WTC11 (cell line): ENCODE measurements at regions not wholly inside any gene's neighbourhood (a gene's known extent, or its start where the extent isn't known, plus 50 kb on each side); places are given as distances from the start of the nearest gene placed in this dataset.
A peak's percentile ranks its signal among the peaks of the same experiment; 100 is the strongest.

Source experiments
- CBFB ChIP-seq: sonication (generic); formaldehyde crosslinking; IDR thresholded peaks from 2 replicates; pipeline ENCODE4 v1.8.1; 2022; ENCODE audit warnings: mild to moderate bottlenecking, low read depth, missing genetic modification reagents
- CREB1 ChIP-seq: sonication (generic); formaldehyde crosslinking; IDR thresholded peaks from 2 replicates; pipeline ENCODE4 v1.8.0; 2023; ENCODE audit warnings: mild to moderate bottlenecking, missing genetic modification reagents
- EMX1 ChIP-seq: fragments of 250-450 bp; sonication (Bioruptor Pico); IDR thresholded peaks from 2 replicates; pipeline ENCODE4 v1.8.0; 2021; ENCODE audit warnings: mild to moderate bottlenecking
- ETV6 ChIP-seq: sonication (generic); formaldehyde crosslinking; IDR thresholded peaks from 2 replicates; pipeline ENCODE4 v1.8.1; 2022; ENCODE audit warnings: mild to moderate bottlenecking, missing genetic modification reagents
- GTF2I ChIP-seq: fragments of 250-450 bp; sonication (Bioruptor Pico); conservative IDR thresholded peaks from 2 replicates; pipeline ENCODE4 v1.4.0; 2021; ENCODE audit warnings: mild to moderate bottlenecking
- NR2C2 ChIP-seq: sonication (generic); formaldehyde crosslinking; IDR thresholded peaks from 2 replicates; pipeline ENCODE4 v1.8.0; 2022; ENCODE audit warnings: mild to moderate bottlenecking, missing genetic modification reagents
- PRRX2 ChIP-seq: fragments of 250-450 bp; sonication (Bioruptor Pico); IDR thresholded peaks from 2 replicates; pipeline ENCODE4 v1.8.0; 2021; ENCODE audit warnings: mild to moderate bottlenecking
- RORB ChIP-seq: fragments of 250-450 bp; sonication (Bioruptor Pico); IDR thresholded peaks from 2 replicates; pipeline ENCODE4 v1.9.0; 2021; ENCODE audit warnings: mild to moderate bottlenecking
- TEAD1 ChIP-seq: sonication (generic); formaldehyde crosslinking; IDR thresholded peaks from 2 replicates; pipeline ENCODE4 v1.8.0; 2022; ENCODE audit warnings: mild to moderate bottlenecking, missing genetic modification reagents
- ZNF121 ChIP-seq: sonication (generic); formaldehyde crosslinking; IDR thresholded peaks from 2 replicates; pipeline ENCODE4 v1.8.0; 2023; ENCODE audit warnings: missing genetic modification reagents
- ZNF423 ChIP-seq: fragments of 250-450 bp; sonication (Bioruptor Pico); IDR thresholded peaks from 2 replicates; pipeline ENCODE4 v2.1.2; 2022; ENCODE audit warnings: mild to moderate bottlenecking, moderate library complexity
- TF ChIP-seq, protein P1 (sequence below): sonication (generic); formaldehyde crosslinking; IDR thresholded peaks from 2 replicates; pipeline ENCODE4 v1.8.1; 2023; ENCODE audit warnings: mild to moderate bottlenecking, moderate library complexity, missing genetic modification reagents
- TF ChIP-seq, protein P2 (sequence below): sonication (generic); formaldehyde crosslinking; IDR thresholded peaks from 2 replicates; pipeline ENCODE4 v1.8.1; 2022; ENCODE audit warnings: low read depth, missing genetic modification reagents, borderline replicate concordance
- TF ChIP-seq, protein P3 (sequence below): sonication (generic); formaldehyde crosslinking; conservative IDR thresholded peaks from 2 replicates; pipeline ENCODE4 v1.8.1; 2023; ENCODE audit warnings: mild to moderate bottlenecking, low read depth, missing genetic modification reagents, moderate library complexity
- TF ChIP-seq, protein P4 (sequence below): fragments of 250-450 bp; sonication (Bioruptor Pico); conservative IDR thresholded peaks from 2 replicates; pipeline ENCODE4 v1.9.0; 2021; ENCODE audit warnings: mild to moderate bottlenecking
- TF ChIP-seq, protein P5 (sequence below): sonication (generic); formaldehyde crosslinking; IDR thresholded peaks from 2 replicates; pipeline ENCODE4 v1.8.0; 2022; ENCODE audit warnings: mild to moderate bottlenecking, missing genetic modification reagents
- TF ChIP-seq, protein P6 (sequence below): fragments of 250-450 bp; sonication (Bioruptor Pico); IDR thresholded peaks from 2 replicates; pipeline ENCODE4 v1.9.0; 2021; ENCODE audit warnings: mild to moderate bottlenecking, borderline replicate concordance
- TF ChIP-seq, protein P7 (sequence below): sonication (generic); formaldehyde crosslinking; IDR thresholded peaks from 2 replicates; pipeline ENCODE4 v1.8.0; 2022; ENCODE audit warnings: missing genetic modification reagents
- TF ChIP-seq, protein P8 (sequence below): fragments of 200-600 bp; IDR thresholded peaks from 2 replicates; pipeline ENCODE4 v1.8.0; 2022; ENCODE audit warnings: antibody characterized with exemption

DNA sequence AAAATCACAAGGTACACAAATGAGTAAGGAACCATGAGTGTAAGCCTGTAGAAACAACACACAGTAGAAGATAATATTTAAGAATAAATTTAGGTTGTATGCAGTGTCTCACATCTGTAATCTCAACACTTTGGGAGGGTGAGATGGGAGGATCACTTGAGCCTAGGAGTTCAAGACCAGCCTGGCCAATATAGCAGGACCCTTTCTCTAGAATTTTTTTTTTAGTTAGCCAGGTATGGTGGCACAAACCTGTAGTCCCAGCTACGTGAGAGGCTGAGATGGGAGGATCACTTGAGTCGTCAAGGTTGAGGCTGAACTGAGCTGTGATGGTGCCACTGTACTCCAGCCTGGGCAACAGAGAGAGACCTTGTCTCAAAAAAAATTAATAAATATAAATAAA lies 401.2 kb upstream of the RORB start (continued):
- TF ChIP-seq, protein P1, sequence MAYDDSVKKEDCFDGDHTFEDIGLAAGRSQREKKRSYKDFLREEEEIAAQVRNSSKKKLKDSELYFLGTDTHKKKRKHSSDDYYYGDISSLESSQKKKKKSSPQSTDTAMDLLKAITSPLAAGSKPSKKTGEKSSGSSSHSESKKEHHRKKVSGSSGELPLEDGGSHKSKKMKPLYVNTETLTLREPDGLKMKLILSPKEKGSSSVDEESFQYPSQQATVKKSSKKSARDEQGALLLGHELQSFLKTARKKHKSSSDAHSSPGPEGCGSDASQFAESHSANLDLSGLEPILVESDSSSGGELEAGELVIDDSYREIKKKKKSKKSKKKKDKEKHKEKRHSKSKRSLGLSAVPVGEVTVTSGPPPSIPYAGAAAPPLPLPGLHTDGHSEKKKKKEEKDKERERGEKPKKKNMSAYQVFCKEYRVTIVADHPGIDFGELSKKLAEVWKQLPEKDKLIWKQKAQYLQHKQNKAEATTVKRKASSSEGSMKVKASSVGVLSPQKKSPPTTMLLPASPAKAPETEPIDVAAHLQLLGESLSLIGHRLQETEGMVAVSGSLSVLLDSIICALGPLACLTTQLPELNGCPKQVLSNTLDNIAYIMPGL (CRISPR knock-in tag) = no peak
- TF ChIP-seq, protein P2, sequence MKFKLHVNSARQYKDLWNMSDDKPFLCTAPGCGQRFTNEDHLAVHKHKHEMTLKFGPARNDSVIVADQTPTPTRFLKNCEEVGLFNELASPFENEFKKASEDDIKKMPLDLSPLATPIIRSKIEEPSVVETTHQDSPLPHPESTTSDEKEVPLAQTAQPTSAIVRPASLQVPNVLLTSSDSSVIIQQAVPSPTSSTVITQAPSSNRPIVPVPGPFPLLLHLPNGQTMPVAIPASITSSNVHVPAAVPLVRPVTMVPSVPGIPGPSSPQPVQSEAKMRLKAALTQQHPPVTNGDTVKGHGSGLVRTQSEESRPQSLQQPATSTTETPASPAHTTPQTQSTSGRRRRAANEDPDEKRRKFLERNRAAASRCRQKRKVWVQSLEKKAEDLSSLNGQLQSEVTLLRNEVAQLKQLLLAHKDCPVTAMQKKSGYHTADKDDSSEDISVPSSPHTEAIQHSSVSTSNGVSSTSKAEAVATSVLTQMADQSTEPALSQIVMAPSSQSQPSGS = no peak
- TF ChIP-seq NR2C2 (CRISPR knock-in tag) (no peak), CBFB (no peak), ZNF121 (CRISPR knock-in tag) (peak; percentile 88), EMX1 (no peak), CREB1 (CRISPR knock-in tag) (no peak), PRRX2 (CRISPR knock-in tag) (peak; percentile 88), RORB (CRISPR knock-in tag) (no peak), TEAD1 (no peak), ZNF423 (CRISPR knock-in tag) (no peak), GTF2I (CRISPR knock-in tag) (no peak), ETV6 (no peak)
- TF ChIP-seq, protein P3, sequence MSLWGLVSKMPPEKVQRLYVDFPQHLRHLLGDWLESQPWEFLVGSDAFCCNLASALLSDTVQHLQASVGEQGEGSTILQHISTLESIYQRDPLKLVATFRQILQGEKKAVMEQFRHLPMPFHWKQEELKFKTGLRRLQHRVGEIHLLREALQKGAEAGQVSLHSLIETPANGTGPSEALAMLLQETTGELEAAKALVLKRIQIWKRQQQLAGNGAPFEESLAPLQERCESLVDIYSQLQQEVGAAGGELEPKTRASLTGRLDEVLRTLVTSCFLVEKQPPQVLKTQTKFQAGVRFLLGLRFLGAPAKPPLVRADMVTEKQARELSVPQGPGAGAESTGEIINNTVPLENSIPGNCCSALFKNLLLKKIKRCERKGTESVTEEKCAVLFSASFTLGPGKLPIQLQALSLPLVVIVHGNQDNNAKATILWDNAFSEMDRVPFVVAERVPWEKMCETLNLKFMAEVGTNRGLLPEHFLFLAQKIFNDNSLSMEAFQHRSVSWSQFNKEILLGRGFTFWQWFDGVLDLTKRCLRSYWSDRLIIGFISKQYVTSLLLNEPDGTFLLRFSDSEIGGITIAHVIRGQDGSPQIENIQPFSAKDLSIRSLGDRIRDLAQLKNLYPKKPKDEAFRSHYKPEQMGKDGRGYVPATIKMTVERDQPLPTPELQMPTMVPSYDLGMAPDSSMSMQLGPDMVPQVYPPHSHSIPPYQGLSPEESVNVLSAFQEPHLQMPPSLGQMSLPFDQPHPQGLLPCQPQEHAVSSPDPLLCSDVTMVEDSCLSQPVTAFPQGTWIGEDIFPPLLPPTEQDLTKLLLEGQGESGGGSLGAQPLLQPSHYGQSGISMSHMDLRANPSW (CRISPR knock-in tag) = no peak
- TF ChIP-seq, protein P4, sequence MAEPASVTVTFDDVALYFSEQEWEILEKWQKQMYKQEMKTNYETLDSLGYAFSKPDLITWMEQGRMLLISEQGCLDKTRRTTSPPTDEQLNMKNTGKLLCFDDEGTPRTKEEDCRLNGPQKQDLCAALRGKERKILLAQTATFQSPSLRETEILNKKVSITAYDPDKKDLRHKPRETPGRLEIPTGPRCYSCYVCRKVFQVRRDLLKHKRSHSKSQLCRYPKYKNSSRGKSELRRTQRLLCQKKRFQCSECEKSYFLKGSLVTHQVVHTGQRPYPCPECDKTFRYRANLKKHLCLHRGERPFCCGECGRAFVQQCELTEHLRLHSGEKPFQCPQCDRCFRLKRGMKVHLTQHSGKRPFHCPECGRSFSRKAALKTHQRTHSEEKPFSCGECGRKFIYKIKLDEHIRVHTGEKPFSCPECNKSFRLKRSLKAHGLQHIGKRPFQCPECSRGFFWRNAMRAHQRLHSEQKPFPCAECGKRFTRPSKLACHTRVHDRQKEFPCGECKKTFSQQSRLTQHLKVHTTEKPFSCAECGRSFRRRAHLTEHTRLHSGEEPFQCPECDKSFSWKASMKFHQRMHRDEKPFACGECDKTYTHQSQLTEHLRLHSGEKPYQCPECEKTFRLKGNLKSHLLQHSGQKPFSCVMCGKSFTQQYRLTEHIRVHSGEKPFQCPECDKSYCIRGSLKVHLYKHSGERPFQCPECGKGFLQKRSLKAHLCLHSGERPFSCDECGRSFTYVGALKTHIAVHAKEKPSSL (CRISPR knock-in tag) = peak; percentile 74; the same call in 1 of the 2 replicates
- TF ChIP-seq, protein P5, sequence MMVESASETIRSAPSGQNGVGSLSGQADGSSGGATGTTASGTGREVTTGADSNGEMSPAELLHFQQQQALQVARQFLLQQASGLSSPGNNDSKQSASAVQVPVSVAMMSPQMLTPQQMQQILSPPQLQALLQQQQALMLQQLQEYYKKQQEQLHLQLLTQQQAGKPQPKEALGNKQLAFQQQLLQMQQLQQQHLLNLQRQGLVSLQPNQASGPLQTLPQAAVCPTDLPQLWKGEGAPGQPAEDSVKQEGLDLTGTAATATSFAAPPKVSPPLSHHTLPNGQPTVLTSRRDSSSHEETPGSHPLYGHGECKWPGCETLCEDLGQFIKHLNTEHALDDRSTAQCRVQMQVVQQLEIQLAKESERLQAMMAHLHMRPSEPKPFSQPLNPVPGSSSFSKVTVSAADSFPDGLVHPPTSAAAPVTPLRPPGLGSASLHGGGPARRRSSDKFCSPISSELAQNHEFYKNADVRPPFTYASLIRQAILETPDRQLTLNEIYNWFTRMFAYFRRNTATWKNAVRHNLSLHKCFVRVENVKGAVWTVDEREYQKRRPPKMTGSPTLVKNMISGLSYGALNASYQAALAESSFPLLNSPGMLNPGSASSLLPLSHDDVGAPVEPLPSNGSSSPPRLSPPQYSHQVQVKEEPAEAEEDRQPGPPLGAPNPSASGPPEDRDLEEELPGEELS (CRISPR knock-in tag) = no peak
- TF ChIP-seq, protein P6, sequence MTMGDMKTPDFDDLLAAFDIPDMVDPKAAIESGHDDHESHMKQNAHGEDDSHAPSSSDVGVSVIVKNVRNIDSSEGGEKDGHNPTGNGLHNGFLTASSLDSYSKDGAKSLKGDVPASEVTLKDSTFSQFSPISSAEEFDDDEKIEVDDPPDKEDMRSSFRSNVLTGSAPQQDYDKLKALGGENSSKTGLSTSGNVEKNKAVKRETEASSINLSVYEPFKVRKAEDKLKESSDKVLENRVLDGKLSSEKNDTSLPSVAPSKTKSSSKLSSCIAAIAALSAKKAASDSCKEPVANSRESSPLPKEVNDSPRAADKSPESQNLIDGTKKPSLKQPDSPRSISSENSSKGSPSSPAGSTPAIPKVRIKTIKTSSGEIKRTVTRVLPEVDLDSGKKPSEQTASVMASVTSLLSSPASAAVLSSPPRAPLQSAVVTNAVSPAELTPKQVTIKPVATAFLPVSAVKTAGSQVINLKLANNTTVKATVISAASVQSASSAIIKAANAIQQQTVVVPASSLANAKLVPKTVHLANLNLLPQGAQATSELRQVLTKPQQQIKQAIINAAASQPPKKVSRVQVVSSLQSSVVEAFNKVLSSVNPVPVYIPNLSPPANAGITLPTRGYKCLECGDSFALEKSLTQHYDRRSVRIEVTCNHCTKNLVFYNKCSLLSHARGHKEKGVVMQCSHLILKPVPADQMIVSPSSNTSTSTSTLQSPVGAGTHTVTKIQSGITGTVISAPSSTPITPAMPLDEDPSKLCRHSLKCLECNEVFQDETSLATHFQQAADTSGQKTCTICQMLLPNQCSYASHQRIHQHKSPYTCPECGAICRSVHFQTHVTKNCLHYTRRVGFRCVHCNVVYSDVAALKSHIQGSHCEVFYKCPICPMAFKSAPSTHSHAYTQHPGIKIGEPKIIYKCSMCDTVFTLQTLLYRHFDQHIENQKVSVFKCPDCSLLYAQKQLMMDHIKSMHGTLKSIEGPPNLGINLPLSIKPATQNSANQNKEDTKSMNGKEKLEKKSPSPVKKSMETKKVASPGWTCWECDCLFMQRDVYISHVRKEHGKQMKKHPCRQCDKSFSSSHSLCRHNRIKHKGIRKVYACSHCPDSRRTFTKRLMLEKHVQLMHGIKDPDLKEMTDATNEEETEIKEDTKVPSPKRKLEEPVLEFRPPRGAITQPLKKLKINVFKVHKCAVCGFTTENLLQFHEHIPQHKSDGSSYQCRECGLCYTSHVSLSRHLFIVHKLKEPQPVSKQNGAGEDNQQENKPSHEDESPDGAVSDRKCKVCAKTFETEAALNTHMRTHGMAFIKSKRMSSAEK = peak; percentile 81; the same call in 1 of the 2 replicates
- TF ChIP-seq, protein P7, sequence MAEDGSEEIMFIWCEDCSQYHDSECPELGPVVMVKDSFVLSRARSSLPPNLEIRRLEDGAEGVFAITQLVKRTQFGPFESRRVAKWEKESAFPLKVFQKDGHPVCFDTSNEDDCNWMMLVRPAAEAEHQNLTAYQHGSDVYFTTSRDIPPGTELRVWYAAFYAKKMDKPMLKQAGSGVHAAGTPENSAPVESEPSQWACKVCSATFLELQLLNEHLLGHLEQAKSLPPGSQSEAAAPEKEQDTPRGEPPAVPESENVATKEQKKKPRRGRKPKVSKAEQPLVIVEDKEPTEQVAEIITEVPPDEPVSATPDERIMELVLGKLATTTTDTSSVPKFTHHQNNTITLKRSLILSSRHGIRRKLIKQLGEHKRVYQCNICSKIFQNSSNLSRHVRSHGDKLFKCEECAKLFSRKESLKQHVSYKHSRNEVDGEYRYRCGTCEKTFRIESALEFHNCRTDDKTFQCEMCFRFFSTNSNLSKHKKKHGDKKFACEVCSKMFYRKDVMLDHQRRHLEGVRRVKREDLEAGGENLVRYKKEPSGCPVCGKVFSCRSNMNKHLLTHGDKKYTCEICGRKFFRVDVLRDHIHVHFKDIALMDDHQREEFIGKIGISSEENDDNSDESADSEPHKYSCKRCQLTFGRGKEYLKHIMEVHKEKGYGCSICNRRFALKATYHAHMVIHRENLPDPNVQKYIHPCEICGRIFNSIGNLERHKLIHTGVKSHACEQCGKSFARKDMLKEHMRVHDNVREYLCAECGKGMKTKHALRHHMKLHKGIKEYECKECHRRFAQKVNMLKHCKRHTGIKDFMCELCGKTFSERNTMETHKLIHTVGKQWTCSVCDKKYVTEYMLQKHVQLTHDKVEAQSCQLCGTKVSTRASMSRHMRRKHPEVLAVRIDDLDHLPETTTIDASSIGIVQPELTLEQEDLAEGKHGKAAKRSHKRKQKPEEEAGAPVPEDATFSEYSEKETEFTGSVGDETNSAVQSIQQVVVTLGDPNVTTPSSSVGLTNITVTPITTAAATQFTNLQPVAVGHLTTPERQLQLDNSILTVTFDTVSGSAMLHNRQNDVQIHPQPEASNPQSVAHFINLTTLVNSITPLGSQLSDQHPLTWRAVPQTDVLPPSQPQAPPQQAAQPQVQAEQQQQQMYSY (CRISPR knock-in tag) = no peak
- TF ChIP-seq, protein P8, sequence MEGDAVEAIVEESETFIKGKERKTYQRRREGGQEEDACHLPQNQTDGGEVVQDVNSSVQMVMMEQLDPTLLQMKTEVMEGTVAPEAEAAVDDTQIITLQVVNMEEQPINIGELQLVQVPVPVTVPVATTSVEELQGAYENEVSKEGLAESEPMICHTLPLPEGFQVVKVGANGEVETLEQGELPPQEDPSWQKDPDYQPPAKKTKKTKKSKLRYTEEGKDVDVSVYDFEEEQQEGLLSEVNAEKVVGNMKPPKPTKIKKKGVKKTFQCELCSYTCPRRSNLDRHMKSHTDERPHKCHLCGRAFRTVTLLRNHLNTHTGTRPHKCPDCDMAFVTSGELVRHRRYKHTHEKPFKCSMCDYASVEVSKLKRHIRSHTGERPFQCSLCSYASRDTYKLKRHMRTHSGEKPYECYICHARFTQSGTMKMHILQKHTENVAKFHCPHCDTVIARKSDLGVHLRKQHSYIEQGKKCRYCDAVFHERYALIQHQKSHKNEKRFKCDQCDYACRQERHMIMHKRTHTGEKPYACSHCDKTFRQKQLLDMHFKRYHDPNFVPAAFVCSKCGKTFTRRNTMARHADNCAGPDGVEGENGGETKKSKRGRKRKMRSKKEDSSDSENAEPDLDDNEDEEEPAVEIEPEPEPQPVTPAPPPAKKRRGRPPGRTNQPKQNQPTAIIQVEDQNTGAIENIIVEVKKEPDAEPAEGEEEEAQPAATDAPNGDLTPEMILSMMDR = no peak
